ENCODE measurements at regions not wholly inside any gene's neighbourhood (a gene's known extent, or its start where the extent isn't known, plus 50 kb on each side); places are given as distances from the start of the nearest gene placed in this dataset.

GRCh38 chr7:156034397-156034796, 222.1 kb upstream of the SHH start:
- H3K27ac ChIP-seq (ENCODE audit: low read depth in 2 of 2, low read length in 2 of 2) = no peak overlapping the region
- DNase-seq (no peak), FAIRE-seq (no peak)
- H3K9ac ChIP-seq (ENCODE audit: low read length in 3 of 3) = no peak overlapping the region
- no peaks in the 10 kb centered on the region for H3K4me1 ChIP-seq (ENCODE audit: control insufficient read depth in 2 of 3, insufficient read depth in 2 of 3, low read depth in 1 of 3, low read length in 3 of 3)
- intact Hi-C loops (cut with DNase I) = no loop called here
- H3K9me3 ChIP-seq (ENCODE audit: control insufficient read depth in 2 of 3, insufficient read depth in 1 of 3, low read length in 3 of 3) = no peaks in the 10 kb centered on the region
- no peaks in the 10 kb centered on the region for H3K27me3 ChIP-seq (ENCODE audit: control insufficient read depth, insufficient read depth, low read length)
- H3K36me3 ChIP-seq (ENCODE audit: control insufficient read depth in 2 of 3, insufficient read depth in 3 of 3, low read length in 3 of 3) = no peaks in the 10 kb centered on the region
- no peak overlapping the region for H3K4me3 ChIP-seq (ENCODE audit: low read length in 3 of 3)
- TF ChIP-seq, protein P1, sequence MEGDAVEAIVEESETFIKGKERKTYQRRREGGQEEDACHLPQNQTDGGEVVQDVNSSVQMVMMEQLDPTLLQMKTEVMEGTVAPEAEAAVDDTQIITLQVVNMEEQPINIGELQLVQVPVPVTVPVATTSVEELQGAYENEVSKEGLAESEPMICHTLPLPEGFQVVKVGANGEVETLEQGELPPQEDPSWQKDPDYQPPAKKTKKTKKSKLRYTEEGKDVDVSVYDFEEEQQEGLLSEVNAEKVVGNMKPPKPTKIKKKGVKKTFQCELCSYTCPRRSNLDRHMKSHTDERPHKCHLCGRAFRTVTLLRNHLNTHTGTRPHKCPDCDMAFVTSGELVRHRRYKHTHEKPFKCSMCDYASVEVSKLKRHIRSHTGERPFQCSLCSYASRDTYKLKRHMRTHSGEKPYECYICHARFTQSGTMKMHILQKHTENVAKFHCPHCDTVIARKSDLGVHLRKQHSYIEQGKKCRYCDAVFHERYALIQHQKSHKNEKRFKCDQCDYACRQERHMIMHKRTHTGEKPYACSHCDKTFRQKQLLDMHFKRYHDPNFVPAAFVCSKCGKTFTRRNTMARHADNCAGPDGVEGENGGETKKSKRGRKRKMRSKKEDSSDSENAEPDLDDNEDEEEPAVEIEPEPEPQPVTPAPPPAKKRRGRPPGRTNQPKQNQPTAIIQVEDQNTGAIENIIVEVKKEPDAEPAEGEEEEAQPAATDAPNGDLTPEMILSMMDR (IDR thresholded peaks at IDR 0.05; ENCODE audit: borderline replicate concordance, extremely low read depth, insufficient read depth) = no peak

DNA sequence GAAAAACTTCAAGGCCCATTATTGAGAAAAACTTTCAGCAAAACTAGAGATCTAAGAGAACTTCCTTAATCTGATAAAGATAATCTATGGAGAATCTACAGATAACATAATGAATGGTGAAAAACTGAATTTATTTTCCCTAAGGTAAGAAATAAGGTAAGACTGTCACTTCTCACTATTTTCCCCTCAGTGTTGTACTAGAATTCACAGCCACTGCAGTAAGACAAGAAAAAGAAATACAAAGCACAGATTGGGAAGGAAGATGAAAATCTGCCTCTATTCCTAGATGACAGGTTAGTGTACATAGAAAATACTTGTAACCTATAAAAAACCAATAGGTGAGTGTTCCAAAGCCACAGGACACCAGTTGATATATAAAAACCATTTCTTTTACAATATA, 220.7 kb upstream of the SHH start:
- FAIRE-seq (no peak), DNase-seq (no peak)
- H3K4me1 ChIP-seq (ENCODE audit: control insufficient read depth in 2 of 3, insufficient read depth in 2 of 3, low read depth in 1 of 3, low read length in 3 of 3) = no peaks in the 10 kb centered on the region
- intact Hi-C loops (cut with DNase I) = no loop called here
- H3K9ac ChIP-seq (ENCODE audit: low read length in 3 of 3) = no peak overlapping the region
- H3K27me3 ChIP-seq (ENCODE audit: control insufficient read depth, insufficient read depth, low read length) = no peaks in the 10 kb centered on the region
- no peak overlapping the region for H3K4me3 ChIP-seq (ENCODE audit: low read length in 3 of 3)
- H3K36me3 ChIP-seq (ENCODE audit: control insufficient read depth in 2 of 3, insufficient read depth in 3 of 3, low read length in 3 of 3) = no peaks in the 10 kb centered on the region
- TF ChIP-seq, protein P1 (IDR thresholded peaks at IDR 0.05; ENCODE audit: borderline replicate concordance, extremely low read depth, insufficient read depth) = no peak
- H3K27ac ChIP-seq (ENCODE audit: low read depth in 2 of 2, low read length in 2 of 2) = no peak overlapping the region
- no peaks in the 10 kb centered on the region for H3K9me3 ChIP-seq (ENCODE audit: control insufficient read depth in 2 of 3, insufficient read depth in 1 of 3, low read length in 3 of 3)

DNA sequence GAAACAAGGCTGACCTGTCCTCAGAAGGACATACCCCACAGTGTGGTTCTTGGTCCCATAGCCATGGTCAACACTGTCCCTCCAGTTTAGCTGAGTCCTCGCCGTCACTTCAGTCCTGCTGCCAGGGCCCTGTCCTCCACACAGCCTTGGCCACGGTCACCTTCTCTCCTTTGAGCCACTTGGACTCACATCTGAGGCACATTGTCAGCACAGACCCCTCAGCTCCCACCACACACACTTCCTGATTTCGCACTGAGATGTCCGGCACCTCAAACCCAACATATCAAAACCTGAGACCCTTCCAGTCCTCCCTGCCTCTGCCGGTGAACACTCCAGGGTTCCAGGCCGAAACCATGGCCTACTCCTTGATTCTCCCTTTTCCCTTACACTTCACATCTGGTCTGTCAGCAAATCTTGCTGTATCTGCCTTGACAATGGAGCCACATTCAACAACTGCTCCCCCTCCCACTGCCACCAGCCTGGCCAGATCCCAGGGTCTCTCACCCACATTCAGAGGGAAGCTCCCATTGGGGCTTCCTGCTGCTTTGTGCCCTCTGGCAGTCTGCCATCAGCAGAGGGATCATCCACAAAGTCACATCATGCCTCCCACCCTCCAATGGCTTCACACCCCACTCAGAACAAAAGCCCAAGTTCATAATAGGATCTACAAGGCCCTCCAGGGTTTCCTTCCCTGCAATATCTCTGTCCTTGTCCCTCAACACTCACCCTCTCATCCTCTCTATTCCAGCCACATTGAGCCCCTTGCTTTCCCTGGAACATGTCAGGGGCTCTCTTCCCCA, 219.6 kb upstream of the SHH start:
- intact Hi-C loops (cut with DNase I) = no loop called here
- H3K27me3 ChIP-seq (ENCODE audit: control insufficient read depth, insufficient read depth, low read length) = no peaks in the 10 kb centered on the region
- H3K9ac ChIP-seq (ENCODE audit: low read length in 3 of 3) = no peak overlapping the region
- TF ChIP-seq, protein P1 (IDR thresholded peaks at IDR 0.05; ENCODE audit: borderline replicate concordance, extremely low read depth, insufficient read depth) = no peak
- FAIRE-seq (no peak), DNase-seq (no peak)
- no peak overlapping the region for H3K4me3 ChIP-seq (ENCODE audit: low read length in 3 of 3)
- no peaks in the 10 kb centered on the region for H3K36me3 ChIP-seq (ENCODE audit: control insufficient read depth in 2 of 3, insufficient read depth in 3 of 3, low read length in 3 of 3)
- no peaks in the 10 kb centered on the region for H3K4me1 ChIP-seq (ENCODE audit: control insufficient read depth in 2 of 3, insufficient read depth in 2 of 3, low read depth in 1 of 3, low read length in 3 of 3)
- H3K9me3 ChIP-seq (ENCODE audit: control insufficient read depth in 2 of 3, insufficient read depth in 1 of 3, low read length in 3 of 3) = no peaks in the 10 kb centered on the region
- H3K27ac ChIP-seq (ENCODE audit: low read depth in 2 of 2, low read length in 2 of 2) = no peak overlapping the region

Measured in kidney (tissue), 13 donors.